ENCODE measurements at regions not wholly inside any gene's neighbourhood (a gene's known extent, or its start where the extent isn't known, plus 50 kb on each side); places are given as distances from the start of the nearest gene placed in this dataset.

GRCh38 chr11:122327528-122327927 lies 211.5 kb upstream of the BLID start:
- no peaks in the 10 kb centered on the region for H3K4me1 ChIP-seq (ENCODE audit: control insufficient read depth in 3 of 3, insufficient read depth in 3 of 3, low read length in 3 of 3)
- no peaks in the 10 kb centered on the region for H3K27me3 ChIP-seq (ENCODE audit: control insufficient read depth in 3 of 3, insufficient read depth in 3 of 3, low read length in 3 of 3)
- H3K9me3 ChIP-seq (ENCODE audit: control insufficient read depth in 3 of 3, low read length in 3 of 3) = no peaks in the 10 kb centered on the region
- H3K4me3 ChIP-seq (ENCODE audit: low read length in 3 of 3) = no peak overlapping the region
- no peaks in the 10 kb centered on the region for H3K36me3 ChIP-seq (ENCODE audit: control insufficient read depth in 3 of 3, insufficient read depth in 3 of 3, low read length in 3 of 3)
- no peak overlapping the region for H3K9ac ChIP-seq (ENCODE audit: low read depth in 1 of 3, low read length in 3 of 3)
- H3K27ac ChIP-seq (ENCODE audit: low read depth, low read length) = no peak overlapping the region

GRCh38 chr11:122323754-122324421 lies 207.9 kb upstream of the BLID start:
- Histone ChIP-seq H3K27ac (ENCODE audit: low read depth, low read length) (no peak overlapping the region), H3K9me3 (ENCODE audit: control insufficient read depth in 3 of 3, low read length in 3 of 3) (no peaks in the 10 kb centered on the region), H3K4me1 (ENCODE audit: control insufficient read depth in 3 of 3, insufficient read depth in 3 of 3, low read length in 3 of 3) (no peaks in the 10 kb centered on the region), H3K4me3 (ENCODE audit: low read length in 3 of 3) (no peak overlapping the region), H3K36me3 (ENCODE audit: control insufficient read depth in 3 of 3, insufficient read depth in 3 of 3, low read length in 3 of 3) (no peaks in the 10 kb centered on the region), H3K9ac (ENCODE audit: low read depth in 1 of 3, low read length in 3 of 3) (no peak overlapping the region), H3K27me3 (ENCODE audit: control insufficient read depth in 3 of 3, insufficient read depth in 3 of 3, low read length in 3 of 3) (no peaks in the 10 kb centered on the region)

- Histone ChIP-seq H3K27me3 (ENCODE audit: control insufficient read depth in 3 of 3, insufficient read depth in 3 of 3, low read length in 3 of 3) (no peaks in the 10 kb centered on the region), H3K4me1 (ENCODE audit: control insufficient read depth in 3 of 3, insufficient read depth in 3 of 3, low read length in 3 of 3) (no peaks in the 10 kb centered on the region), H3K9me3 (ENCODE audit: control insufficient read depth in 3 of 3, low read length in 3 of 3) (no peaks in the 10 kb centered on the region), H3K9ac (ENCODE audit: low read depth in 1 of 3, low read length in 3 of 3) (no peak overlapping the region), H3K27ac (ENCODE audit: low read depth, low read length) (no peak overlapping the region), H3K36me3 (ENCODE audit: control insufficient read depth in 3 of 3, insufficient read depth in 3 of 3, low read length in 3 of 3) (no peaks in the 10 kb centered on the region), H3K4me3 (ENCODE audit: low read length in 3 of 3) (no peak overlapping the region)
Observed at GRCh38 chr11:122322329-122322728, 206.3 kb upstream of the BLID start.

GRCh38 chr11:122320671-122321070 lies 204.7 kb upstream of the BLID start:
- Histone ChIP-seq H3K9ac (ENCODE audit: low read depth in 1 of 3, low read length in 3 of 3) (no peak overlapping the region), H3K27ac (ENCODE audit: low read depth, low read length) (no peak overlapping the region), H3K27me3 (ENCODE audit: control insufficient read depth in 3 of 3, insufficient read depth in 3 of 3, low read length in 3 of 3) (no peaks in the 10 kb centered on the region), H3K9me3 (ENCODE audit: control insufficient read depth in 3 of 3, low read length in 3 of 3) (no peaks in the 10 kb centered on the region), H3K36me3 (ENCODE audit: control insufficient read depth in 3 of 3, insufficient read depth in 3 of 3, low read length in 3 of 3) (no peaks in the 10 kb centered on the region), H3K4me1 (ENCODE audit: control insufficient read depth in 3 of 3, insufficient read depth in 3 of 3, low read length in 3 of 3) (no peaks in the 10 kb centered on the region), H3K4me3 (ENCODE audit: low read length in 3 of 3) (no peak overlapping the region)

- H3K9ac ChIP-seq (ENCODE audit: low read depth in 1 of 3, low read length in 3 of 3) = no peak overlapping the region
- H3K9me3 ChIP-seq (ENCODE audit: control insufficient read depth in 3 of 3, low read length in 3 of 3) = no peaks in the 10 kb centered on the region
- H3K27me3 ChIP-seq (ENCODE audit: control insufficient read depth in 3 of 3, insufficient read depth in 3 of 3, low read length in 3 of 3) = no peaks in the 10 kb centered on the region
- no peaks in the 10 kb centered on the region for H3K4me1 ChIP-seq (ENCODE audit: control insufficient read depth in 3 of 3, insufficient read depth in 3 of 3, low read length in 3 of 3)
- H3K4me3 ChIP-seq (ENCODE audit: low read length in 3 of 3) = no peak overlapping the region
- H3K27ac ChIP-seq (ENCODE audit: low read depth, low read length) = no peak overlapping the region
- no peaks in the 10 kb centered on the region for H3K36me3 ChIP-seq (ENCODE audit: control insufficient read depth in 3 of 3, insufficient read depth in 3 of 3, low read length in 3 of 3)
Observed at GRCh38 chr11:122319691-122320620, 203.9 kb upstream of the BLID start.

GRCh38 chr11:122319085-122319484 lies 203.1 kb upstream of the BLID start:
- Histone ChIP-seq H3K9me3 (ENCODE audit: control insufficient read depth in 3 of 3, low read length in 3 of 3) (no peaks in the 10 kb centered on the region), H3K27me3 (ENCODE audit: control insufficient read depth in 3 of 3, insufficient read depth in 3 of 3, low read length in 3 of 3) (no peaks in the 10 kb centered on the region), H3K27ac (ENCODE audit: low read depth, low read length) (no peak overlapping the region), H3K36me3 (ENCODE audit: control insufficient read depth in 3 of 3, insufficient read depth in 3 of 3, low read length in 3 of 3) (no peaks in the 10 kb centered on the region), H3K4me3 (ENCODE audit: low read length in 3 of 3) (no peak overlapping the region), H3K4me1 (ENCODE audit: control insufficient read depth in 3 of 3, insufficient read depth in 3 of 3, low read length in 3 of 3) (no peaks in the 10 kb centered on the region), H3K9ac (ENCODE audit: low read depth in 1 of 3, low read length in 3 of 3) (no peak overlapping the region)

- Histone ChIP-seq H3K27me3 (ENCODE audit: control insufficient read depth in 3 of 3, insufficient read depth in 3 of 3, low read length in 3 of 3) (no peaks in the 10 kb centered on the region), H3K4me1 (ENCODE audit: control insufficient read depth in 3 of 3, insufficient read depth in 3 of 3, low read length in 3 of 3) (no peaks in the 10 kb centered on the region), H3K9ac (ENCODE audit: low read depth in 1 of 3, low read length in 3 of 3) (no peak overlapping the region), H3K4me3 (ENCODE audit: low read length in 3 of 3) (no peak overlapping the region), H3K36me3 (ENCODE audit: control insufficient read depth in 3 of 3, insufficient read depth in 3 of 3, low read length in 3 of 3) (no peaks in the 10 kb centered on the region), H3K27ac (ENCODE audit: low read depth, low read length) (no peak overlapping the region), H3K9me3 (ENCODE audit: control insufficient read depth in 3 of 3, low read length in 3 of 3) (no peaks in the 10 kb centered on the region)
Observed at GRCh38 chr11:122317305-122317704, 201.3 kb upstream of the BLID start.

GRCh38 chr11:122313581-122313980 lies 197.6 kb upstream of the BLID start:
- Histone ChIP-seq H3K4me3 (ENCODE audit: low read length in 3 of 3) (no peak overlapping the region), H3K36me3 (ENCODE audit: control insufficient read depth in 3 of 3, insufficient read depth in 3 of 3, low read length in 3 of 3) (no peaks in the 10 kb centered on the region), H3K4me1 (ENCODE audit: control insufficient read depth in 3 of 3, insufficient read depth in 3 of 3, low read length in 3 of 3) (no peaks in the 10 kb centered on the region), H3K9me3 (ENCODE audit: control insufficient read depth in 3 of 3, low read length in 3 of 3) (no peaks in the 10 kb centered on the region), H3K9ac (ENCODE audit: low read depth in 1 of 3, low read length in 3 of 3) (no peak overlapping the region), H3K27me3 (ENCODE audit: control insufficient read depth in 3 of 3, insufficient read depth in 3 of 3, low read length in 3 of 3) (no peaks in the 10 kb centered on the region), H3K27ac (ENCODE audit: low read depth, low read length) (no peak overlapping the region)

- Histone ChIP-seq H3K9me3 (ENCODE audit: control insufficient read depth in 3 of 3, low read length in 3 of 3) (no peaks in the 10 kb centered on the region), H3K9ac (ENCODE audit: low read depth in 1 of 3, low read length in 3 of 3) (no peak overlapping the region), H3K27me3 (ENCODE audit: control insufficient read depth in 3 of 3, insufficient read depth in 3 of 3, low read length in 3 of 3) (no peaks in the 10 kb centered on the region), H3K27ac (ENCODE audit: low read depth, low read length) (no peak overlapping the region), H3K36me3 (ENCODE audit: control insufficient read depth in 3 of 3, insufficient read depth in 3 of 3, low read length in 3 of 3) (no peaks in the 10 kb centered on the region), H3K4me3 (ENCODE audit: low read length in 3 of 3) (no peak overlapping the region), H3K4me1 (ENCODE audit: control insufficient read depth in 3 of 3, insufficient read depth in 3 of 3, low read length in 3 of 3) (no peaks in the 10 kb centered on the region)
Observed at GRCh38 chr11:122311216-122311755, 195.3 kb upstream of the BLID start.

- H3K27me3 ChIP-seq (ENCODE audit: control insufficient read depth in 3 of 3, insufficient read depth in 3 of 3, low read length in 3 of 3) = no peaks in the 10 kb centered on the region
- no peak overlapping the region for H3K4me3 ChIP-seq (ENCODE audit: low read length in 3 of 3)
- H3K9ac ChIP-seq (ENCODE audit: low read depth in 1 of 3, low read length in 3 of 3) = no peak overlapping the region
- no peaks in the 10 kb centered on the region for H3K36me3 ChIP-seq (ENCODE audit: control insufficient read depth in 3 of 3, insufficient read depth in 3 of 3, low read length in 3 of 3)
- peaks cover 0 to 2% (median 0%) of the 10 kb centered on the region in 3 donors for H3K4me1 ChIP-seq (ENCODE audit: control insufficient read depth in 3 of 3, insufficient read depth in 3 of 3, low read length in 3 of 3)
- no peaks in the 10 kb centered on the region for H3K9me3 ChIP-seq (ENCODE audit: control insufficient read depth in 3 of 3, low read length in 3 of 3)
- no peak overlapping the region for H3K27ac ChIP-seq (ENCODE audit: low read depth, low read length)
Observed at GRCh38 chr11:122310766-122311165, 194.8 kb upstream of the BLID start.
